ENCODE measurements at regions not wholly inside any gene's neighbourhood (a gene's known extent, or its start where the extent isn't known, plus 50 kb on each side); places are given as distances from the start of the nearest gene placed in this dataset.
A peak's percentile ranks its signal among the peaks of the same experiment; 100 is the strongest.
"Not testable (repeated sequence)": the region's sequence is repeated elsewhere in the genome, so short reads cannot be mapped to it uniquely, and the experiment has no call there.

GRCh38 chr1:204782118-204782700, 88.5 kb upstream of the NFASC start:
- DNase-seq (ENCODE audit: low read depth): no peak

DNA sequence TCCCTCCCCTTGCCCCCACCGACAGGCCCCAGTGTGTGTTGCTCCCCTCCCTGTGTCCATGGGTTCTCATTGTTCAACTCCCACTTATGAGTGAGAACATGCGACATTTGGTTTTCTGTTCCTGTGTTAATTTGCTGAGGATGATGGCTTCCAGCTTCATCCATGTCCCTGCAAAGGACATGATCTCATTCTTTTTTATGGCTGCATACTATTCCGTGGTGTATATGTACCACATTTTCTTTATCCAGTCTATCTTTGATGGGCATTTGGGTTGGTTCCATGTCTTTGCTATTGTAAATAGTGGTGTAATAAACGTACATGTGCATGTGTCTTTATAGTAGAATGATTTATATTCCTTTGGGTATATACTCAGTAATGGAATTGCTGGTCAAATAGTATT, 85.6 kb upstream of the NFASC start:
- not testable (repeated sequence) for DNase-seq (ENCODE audit: low read depth)

DNA sequence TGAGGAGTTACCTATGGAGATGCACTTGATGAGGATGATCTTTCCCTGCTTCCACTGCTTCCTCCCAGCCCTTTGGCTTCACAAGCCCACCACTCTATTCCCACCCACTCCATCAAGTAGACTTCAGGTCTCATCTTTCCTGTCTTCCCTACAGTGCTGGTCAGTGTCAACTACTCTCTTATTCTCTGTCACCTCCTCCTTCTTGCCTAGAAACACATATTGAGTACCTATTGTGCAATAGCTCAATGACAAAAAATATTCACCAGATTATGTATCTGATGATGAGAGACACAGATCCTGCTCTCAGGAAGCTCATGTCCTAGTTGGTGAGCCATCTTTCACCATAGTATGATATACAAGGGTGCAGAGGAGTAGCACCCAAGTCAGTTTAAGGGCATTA, 82.2 kb upstream of the NFASC start:
- no peak for DNase-seq (ENCODE audit: low read depth)

DNA sequence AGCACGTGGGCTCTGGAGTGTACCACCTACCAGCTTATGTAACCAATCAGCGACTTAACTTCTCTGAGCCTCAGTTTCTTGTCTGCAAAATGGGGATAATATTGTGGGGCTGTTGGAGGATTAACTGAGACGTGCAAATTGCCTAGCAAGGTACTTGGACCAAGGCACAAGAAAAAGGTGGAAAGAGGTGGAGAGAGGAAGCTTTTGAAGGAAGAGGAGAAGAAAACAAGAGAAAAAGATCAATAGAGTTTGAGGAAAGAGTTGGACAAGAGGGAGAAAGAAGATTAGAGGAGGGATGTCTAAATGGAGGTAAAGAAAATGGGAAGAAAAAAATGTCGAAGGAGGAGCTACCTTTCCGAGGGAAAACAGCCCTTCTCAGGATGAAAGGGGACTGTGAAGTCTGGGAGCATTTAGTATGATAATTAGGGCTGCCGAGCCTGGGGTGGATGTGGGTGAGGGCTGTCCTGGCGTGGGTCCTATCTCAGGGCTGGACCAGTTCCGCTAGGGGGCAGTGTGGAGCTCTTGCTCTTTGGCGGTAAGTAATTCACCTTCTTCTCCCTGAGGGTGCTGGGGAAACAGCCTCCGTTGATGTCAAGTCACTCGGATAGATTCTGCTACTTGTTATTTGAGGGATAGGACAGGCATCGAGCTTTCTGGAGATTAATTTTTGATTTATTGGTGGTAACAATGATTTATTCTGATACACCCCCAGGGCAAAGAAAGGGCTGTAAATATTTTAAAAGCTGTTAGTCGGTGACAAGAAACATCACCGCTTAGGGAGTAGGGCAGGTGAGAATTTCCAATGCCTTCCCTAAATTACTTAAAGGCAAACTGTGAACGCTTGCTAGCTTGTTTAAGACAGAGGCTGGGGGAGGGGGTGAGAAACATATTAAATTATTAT, 79.0 kb upstream of the NFASC start:
- DNase-seq (ENCODE audit: low read depth): no peak

GRCh38 chr1:204792354-204792692, 78.3 kb upstream of the NFASC start:
- no peak for DNase-seq (ENCODE audit: low read depth)

DNA sequence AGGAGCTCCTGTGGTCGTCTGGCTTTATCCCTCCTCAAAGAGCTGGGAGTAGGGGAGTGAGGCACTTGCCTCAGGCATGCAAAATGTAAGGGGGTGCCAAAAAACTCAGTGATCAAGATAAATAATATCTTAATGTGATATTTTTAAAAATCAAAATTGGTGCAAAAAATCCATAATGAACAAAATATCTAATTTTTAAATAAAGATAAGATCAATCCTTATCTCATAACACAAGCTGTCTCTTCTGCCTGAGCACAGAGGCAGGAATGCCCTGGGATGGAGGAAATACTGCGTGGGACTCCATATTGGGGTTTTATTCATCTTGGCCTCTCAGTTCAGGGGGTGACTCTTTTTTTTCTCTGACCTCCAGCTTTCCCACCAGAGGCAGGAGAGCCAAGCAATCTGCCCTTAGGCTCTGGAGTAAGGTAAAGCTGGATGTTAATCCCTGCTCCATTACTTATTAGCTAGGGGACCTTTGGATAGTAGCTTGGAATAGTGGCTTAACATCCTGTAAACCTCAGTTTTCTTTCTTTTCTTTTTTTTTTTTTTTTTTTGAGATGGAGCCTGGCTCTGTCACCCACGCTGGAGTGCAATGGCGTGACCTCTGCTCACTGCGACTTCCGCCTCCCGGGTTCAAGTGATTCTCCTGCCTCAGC, 77.3 kb upstream of the NFASC start:
- DNase-seq (ENCODE audit: low read depth): no peak

GRCh38 chr1:204796886-204797285, 73.8 kb upstream of the NFASC start:
- not testable (repeated sequence) for DNase-seq (ENCODE audit: low read depth)

DNA sequence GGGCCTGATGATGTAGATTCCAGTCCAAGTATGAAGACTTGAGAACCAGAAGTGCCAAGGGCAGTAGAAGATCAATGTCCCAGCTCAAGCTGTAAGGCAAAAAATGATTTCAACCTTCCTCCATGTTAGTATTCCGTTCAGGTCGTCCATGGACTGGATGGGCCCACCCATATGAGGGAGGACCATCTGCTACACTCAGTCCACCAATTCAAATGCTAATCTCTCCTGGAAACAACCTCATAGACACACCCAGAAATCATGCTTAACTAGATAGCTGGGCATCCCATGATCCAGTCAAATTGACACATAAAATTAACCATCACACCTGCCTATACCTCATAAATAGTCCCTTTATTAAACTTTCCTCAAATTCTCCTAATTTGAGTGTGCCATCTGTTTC, 73.3 kb upstream of the NFASC start:
- no peak for DNase-seq (ENCODE audit: low read depth)

DNA sequence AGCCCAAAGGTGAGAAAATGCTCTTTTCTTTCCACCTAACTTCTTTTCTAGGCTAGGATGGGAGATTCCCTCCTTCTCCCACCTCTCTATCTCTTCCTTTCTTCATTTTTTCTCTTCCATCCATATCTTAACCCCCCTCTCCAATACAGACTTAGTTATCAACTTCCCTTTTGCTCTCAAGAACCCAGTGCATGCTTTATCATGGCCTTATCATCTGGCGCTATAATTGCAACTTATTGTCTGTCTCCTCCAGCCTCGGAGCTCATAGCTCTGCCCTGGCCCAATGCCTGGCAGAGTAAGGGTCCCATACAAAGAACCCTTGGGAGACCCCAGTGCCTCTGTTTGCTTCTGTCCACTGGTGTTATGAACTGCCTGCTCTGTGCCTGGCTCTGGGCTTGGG, 71.0 kb upstream of the NFASC start:
- no peak for DNase-seq (ENCODE audit: low read depth)

- no peak for DNase-seq (ENCODE audit: low read depth)
These were observed 69.5 kb upstream of the NFASC start for GRCh38 chr1:204801211-204801610.

DNA sequence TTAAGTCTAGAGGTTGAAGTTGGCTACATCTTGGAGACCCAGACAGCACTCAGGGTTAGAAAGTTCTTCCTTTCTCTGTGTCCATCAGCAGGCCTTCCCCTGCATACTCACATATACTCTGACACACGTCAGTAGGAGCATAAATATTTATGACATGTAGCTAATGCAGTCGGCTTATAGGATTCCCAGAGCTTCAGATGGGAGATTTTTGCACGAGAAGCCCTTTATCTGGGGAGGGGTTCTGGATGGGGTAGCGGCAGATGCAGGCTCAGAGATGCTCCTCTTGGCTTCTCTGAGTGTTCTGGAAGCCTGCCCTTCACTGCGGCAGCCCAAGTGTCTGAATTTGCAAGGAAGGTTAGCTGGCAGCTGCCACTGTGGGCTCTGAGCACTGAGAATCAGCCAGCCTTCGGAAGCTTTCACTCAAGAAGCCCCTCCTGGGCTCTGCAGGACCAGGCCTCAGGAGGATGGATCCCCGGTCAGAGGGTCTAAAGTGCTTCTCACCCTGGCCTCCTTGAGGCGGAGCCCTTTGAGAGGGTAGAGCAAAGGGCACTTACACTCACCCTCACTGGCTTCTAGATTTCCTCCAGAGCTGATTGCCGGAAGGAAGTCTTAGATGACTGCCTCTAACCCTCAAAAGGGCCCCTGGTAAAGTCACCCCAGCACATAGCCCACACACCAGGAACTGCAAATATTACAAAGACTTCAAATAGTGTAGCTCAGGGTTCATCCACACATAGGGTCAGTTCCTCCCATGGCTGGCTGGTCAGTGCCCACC, 68.1 kb upstream of the NFASC start:
- no peak for DNase-seq (ENCODE audit: low read depth)

- no peak for DNase-seq (ENCODE audit: low read depth)
These were observed 67.1 kb upstream of the NFASC start for GRCh38 chr1:204803607-204804006.

- DNase-seq (ENCODE audit: low read depth): peak; percentile 25
These were observed 63.5 kb upstream of the NFASC start for GRCh38 chr1:204806943-204807687.

DNA sequence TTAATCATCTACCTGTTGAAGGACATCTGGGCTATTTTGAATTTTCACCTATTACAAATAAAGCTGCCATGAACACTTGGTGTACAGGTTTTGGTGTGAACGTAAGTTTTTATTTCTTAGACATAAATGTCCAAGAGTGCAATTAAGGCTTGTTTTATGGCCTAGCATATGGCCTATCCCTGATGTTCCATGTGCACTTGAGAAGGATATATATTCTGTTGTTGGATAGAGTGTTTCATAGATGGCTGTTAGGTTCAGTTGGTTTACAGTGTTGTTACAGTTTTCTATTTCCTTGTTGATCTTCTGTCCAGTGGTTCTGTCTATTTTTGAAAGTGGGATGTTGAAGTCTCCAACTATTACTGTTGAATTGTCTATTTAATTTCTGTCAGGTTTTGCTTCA, 61.2 kb upstream of the NFASC start:
- no peak for DNase-seq (ENCODE audit: low read depth)

GRCh38 chr1:204812842-204813241, 57.8 kb upstream of the NFASC start:
- no peak for DNase-seq (ENCODE audit: low read depth)

GRCh38 chr1:204813522-204813921, 57.1 kb upstream of the NFASC start:
- no peak for DNase-seq (ENCODE audit: low read depth)

DNA sequence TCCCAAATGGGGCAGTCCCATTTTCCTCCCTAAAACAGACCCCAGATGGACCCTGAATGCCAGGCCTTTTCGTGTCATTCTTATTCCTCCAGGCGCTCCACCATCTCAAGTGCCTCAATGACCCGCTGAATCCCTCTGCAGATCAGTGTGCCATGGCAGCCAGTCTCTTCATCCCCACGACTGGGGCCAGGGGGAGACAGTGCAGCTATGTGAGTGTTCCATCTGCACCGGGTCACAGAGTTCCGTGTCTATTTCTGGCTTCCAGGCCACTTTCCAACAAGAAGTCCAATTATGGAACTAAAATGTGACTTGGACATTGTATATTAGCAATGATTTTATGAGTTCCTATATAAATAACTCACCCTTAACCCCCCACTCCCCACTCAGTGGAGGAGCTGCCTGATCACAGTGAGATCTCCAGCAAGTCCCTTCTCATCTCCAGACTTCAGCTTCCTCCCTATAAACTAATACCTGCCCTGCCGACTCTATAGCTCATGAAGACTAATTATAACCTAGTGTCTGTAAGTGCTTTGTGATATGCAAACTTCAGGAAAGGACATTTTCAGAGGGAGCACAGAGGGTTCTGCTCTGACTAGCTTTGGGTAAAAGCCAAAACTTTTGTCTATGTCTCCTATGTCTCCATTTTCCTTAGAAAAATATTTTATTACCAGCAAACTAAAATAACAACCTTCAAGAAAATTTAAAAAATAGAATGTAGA, 56.3 kb upstream of the NFASC start:
- DNase-seq (ENCODE audit: low read depth): no peak

GRCh38 chr1:204817341-204817740, 53.3 kb upstream of the NFASC start:
- no peak for DNase-seq (ENCODE audit: low read depth)

- DNase-seq (ENCODE audit: low read depth): no peak
These were observed 51.7 kb upstream of the NFASC start for GRCh38 chr1:204818998-204819397.

DNA sequence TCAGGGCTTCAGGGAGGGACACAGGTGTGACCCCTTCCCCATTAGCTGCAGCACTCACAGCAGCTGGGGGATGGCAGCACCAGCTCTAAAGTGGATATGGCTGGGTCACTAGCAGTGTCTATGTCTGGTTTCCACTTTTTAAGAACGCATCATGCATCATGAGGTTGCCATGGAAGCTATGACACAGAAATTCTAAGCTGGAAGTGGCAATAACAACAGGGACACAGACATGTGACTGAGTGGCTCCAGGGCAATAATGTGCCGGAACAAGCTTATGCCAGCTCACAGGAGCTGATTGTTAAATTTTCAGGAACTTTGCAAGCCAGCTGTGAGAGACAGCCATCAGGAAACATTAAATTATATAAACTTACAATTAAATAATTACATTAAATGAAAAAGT, 51.2 kb upstream of the NFASC start:
- no peak for DNase-seq (ENCODE audit: low read depth)
